ENCODE measurements at regions not wholly inside any gene's neighbourhood (a gene's known extent, or its start where the extent isn't known, plus 50 kb on each side); places are given as distances from the start of the nearest gene placed in this dataset.
"Not testable (repeated sequence)": the region's sequence is repeated elsewhere in the genome, so short reads cannot be mapped to it uniquely, and the experiment has no call there.

DNA sequence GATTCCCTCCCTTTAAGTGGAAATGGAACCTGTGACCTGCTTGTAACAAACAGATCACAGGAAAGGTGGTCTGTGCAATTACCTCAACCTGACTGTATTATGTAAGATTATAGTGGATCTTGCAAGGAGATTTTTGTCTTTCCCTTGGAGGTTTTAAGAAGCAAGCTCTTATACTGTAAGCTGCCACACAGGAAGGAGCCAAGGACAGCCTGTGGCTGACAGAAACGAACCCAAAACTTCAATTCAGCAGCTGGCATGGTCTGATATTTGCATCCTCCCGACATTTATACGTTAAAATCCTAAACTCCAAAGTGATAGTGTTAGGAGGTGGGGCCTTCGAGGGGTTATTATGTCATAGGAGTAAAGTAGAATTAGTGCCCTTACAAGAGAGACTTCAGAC is 711.8 kb upstream of the CTNND2 start:
- H3K4me3 ChIP-seq (ENCODE audit: low read depth, low read length), result no peak overlapping the region
- DNase-seq (ENCODE audit: low read depth), result no peak
- no peak for TF ChIP-seq MYC (IDR thresholded peaks at IDR 0.05; ENCODE audit: low read depth, low read length)
- no peak for TF ChIP-seq MAX (IDR thresholded peaks at IDR 0.05; ENCODE audit: low read depth, low read length)
- TF ChIP-seq, protein P1, sequence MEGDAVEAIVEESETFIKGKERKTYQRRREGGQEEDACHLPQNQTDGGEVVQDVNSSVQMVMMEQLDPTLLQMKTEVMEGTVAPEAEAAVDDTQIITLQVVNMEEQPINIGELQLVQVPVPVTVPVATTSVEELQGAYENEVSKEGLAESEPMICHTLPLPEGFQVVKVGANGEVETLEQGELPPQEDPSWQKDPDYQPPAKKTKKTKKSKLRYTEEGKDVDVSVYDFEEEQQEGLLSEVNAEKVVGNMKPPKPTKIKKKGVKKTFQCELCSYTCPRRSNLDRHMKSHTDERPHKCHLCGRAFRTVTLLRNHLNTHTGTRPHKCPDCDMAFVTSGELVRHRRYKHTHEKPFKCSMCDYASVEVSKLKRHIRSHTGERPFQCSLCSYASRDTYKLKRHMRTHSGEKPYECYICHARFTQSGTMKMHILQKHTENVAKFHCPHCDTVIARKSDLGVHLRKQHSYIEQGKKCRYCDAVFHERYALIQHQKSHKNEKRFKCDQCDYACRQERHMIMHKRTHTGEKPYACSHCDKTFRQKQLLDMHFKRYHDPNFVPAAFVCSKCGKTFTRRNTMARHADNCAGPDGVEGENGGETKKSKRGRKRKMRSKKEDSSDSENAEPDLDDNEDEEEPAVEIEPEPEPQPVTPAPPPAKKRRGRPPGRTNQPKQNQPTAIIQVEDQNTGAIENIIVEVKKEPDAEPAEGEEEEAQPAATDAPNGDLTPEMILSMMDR (IDR thresholded peaks at IDR 0.05; ENCODE audit: low read depth, low read length), result no peak
- TF ChIP-seq POLR2A (IDR thresholded peaks at IDR 0.05; ENCODE audit: extremely low read depth, insufficient read length), result no peak

DNA sequence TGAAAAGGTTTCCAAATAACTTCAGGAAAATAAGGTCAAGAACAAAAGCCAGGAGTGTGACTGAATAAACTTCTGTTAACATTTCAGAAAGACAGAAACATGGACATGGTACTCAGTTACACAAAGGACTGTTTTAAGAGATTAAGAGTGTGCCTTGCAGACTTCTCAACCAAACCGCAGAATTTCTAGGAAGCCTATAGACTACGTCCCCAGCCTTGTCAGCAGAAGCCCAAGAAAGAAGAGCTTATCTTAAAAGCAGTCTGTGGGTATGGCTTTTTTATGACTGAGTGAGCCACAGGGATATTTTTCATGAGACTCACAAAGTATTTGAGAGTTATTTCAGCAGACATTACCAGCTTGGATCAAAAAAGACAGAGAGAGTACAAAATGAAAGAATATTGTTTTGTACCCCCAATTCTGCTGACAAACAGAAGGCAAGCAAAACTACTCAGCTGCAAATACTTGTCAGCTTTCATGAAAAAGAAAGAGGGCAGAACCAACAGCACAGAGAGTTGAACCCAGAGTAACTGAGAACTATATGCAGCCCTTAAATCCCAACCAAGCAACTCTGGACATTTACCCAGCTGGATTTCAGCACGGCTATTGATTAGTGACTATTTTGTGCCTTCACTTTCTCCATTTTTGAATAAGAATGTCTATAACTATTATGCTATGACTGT is 711.0 kb upstream of the CTNND2 start:
- no peak for DNase-seq (ENCODE audit: low read depth)
- TF ChIP-seq MYC (IDR thresholded peaks at IDR 0.05; ENCODE audit: low read depth, low read length) (no peak), MAX (IDR thresholded peaks at IDR 0.05; ENCODE audit: low read depth, low read length) (no peak), POLR2A (IDR thresholded peaks at IDR 0.05; ENCODE audit: extremely low read depth, insufficient read length) (no peak)
- TF ChIP-seq, protein P1 (IDR thresholded peaks at IDR 0.05; ENCODE audit: low read depth, low read length), result no peak
- H3K4me3 ChIP-seq (ENCODE audit: low read depth, low read length), result no peak overlapping the region

DNA sequence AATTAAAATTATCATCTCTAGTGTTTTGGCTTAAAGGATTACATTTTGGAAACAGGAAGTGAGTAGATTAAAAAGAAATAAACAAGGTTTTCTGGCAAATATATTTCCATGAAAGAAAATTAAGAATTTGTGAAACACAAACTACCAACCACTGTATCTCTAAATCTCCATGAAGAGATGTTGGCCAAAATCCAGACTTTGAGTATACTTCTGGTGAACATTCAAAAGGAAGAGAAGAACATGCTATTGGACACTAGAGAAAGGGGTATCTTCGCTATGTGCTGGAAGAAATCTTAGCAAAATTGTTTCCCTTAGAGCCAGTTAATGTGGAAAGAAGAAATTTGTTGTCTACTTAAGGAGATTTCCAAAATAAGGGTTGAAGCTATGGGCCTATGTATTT is 710.4 kb upstream of the CTNND2 start:
- TF ChIP-seq, protein P1 (IDR thresholded peaks at IDR 0.05; ENCODE audit: low read depth, low read length), result no peak
- TF ChIP-seq POLR2A (IDR thresholded peaks at IDR 0.05; ENCODE audit: extremely low read depth, insufficient read length) (no peak), MYC (IDR thresholded peaks at IDR 0.05; ENCODE audit: low read depth, low read length) (no peak), MAX (IDR thresholded peaks at IDR 0.05; ENCODE audit: low read depth, low read length) (no peak)
- no peak overlapping the region for H3K4me3 ChIP-seq (ENCODE audit: low read depth, low read length)
- DNase-seq (ENCODE audit: low read depth), result no peak

DNA sequence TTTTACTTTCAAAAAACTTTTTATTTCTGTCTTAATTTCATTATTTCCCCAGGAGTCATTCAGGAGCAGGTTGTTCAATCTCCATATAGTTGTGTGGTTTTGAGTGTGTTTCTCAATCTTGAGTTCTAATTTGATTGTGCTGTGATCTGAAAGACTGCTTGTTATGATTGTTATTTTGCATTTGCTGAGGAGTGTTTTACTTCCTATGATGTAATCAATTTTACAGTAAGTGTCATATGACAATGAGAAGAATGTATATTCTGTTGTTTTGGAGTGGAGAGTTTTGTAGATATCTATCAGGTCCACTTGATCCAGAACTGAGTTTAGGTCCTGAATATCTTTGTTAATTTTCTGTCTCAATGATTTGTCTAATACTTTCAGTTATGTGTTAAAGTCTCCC is 706.9 kb upstream of the CTNND2 start:
- no peak for DNase-seq (ENCODE audit: low read depth)

GRCh38 chr5:12607817-12608216 is 703.6 kb upstream of the CTNND2 start:
- not testable (repeated sequence) for DNase-seq (ENCODE audit: low read depth); H3K4me3 ChIP-seq (ENCODE audit: low read depth, low read length)

More for the DNA sequence above, 706.9 kb upstream of the CTNND2 start:
- TF ChIP-seq POLR2A (IDR thresholded peaks at IDR 0.05; ENCODE audit: extremely low read depth, insufficient read length), result no peak
- TF ChIP-seq MYC (IDR thresholded peaks at IDR 0.05; ENCODE audit: low read depth, low read length), result no peak
- TF ChIP-seq, protein P1 (IDR thresholded peaks at IDR 0.05; ENCODE audit: low read depth, low read length), result no peak
- TF ChIP-seq MAX (IDR thresholded peaks at IDR 0.05; ENCODE audit: low read depth, low read length), result no peak
- no peak overlapping the region for H3K4me3 ChIP-seq (ENCODE audit: low read depth, low read length)

- H3K4me3 ChIP-seq (ENCODE audit: low read depth, low read length), result no peak overlapping the region
- DNase-seq (ENCODE audit: low read depth), result no peak
- TF ChIP-seq, protein P1 (IDR thresholded peaks at IDR 0.05; ENCODE audit: low read depth, low read length), result no peak
- TF ChIP-seq POLR2A (IDR thresholded peaks at IDR 0.05; ENCODE audit: extremely low read depth, insufficient read length) (no peak), MAX (IDR thresholded peaks at IDR 0.05; ENCODE audit: low read depth, low read length) (no peak), MYC (IDR thresholded peaks at IDR 0.05; ENCODE audit: low read depth, low read length) (no peak)
These were observed 688.0 kb upstream of the CTNND2 start for GRCh38 chr5:12592228-12592627.
